Immature natural killer cell (primary cell): ENCODE measurements at regions not wholly inside any gene's neighbourhood (a gene's known extent, or its start where the extent isn't known, plus 50 kb on each side); places are given as distances from the start of the nearest gene placed in this dataset.

Source experiments
- DNase-seq, 3 donors: peaks; one replicate each; pipeline ENCODE4 v3.0.0; 2022; ENCODE audit warnings: mixed read lengths in 1 of 3
- H3K27ac Mint-ChIP-seq, 6 donors: one replicate each; pipeline ENCODE4 v1.8.0; 2020; ENCODE audit warnings: mixed read lengths in 6 of 6, mild to moderate bottlenecking in 5 of 6, inconsistent platforms in 4 of 6, moderate library complexity in 3 of 6
- H3K27me3 Mint-ChIP-seq, 3 donors: one replicate each; pipeline ENCODE4 v1.8.0; 2020 to 2021; ENCODE audit warnings: low read depth in 3 of 3, mild to moderate bottlenecking in 3 of 3, mixed read lengths in 3 of 3, moderate library complexity in 3 of 3, inconsistent platforms in 1 of 3
- H3K36me3 Mint-ChIP-seq, 3 donors: one replicate each; pipeline ENCODE4 v1.8.0; 2020; ENCODE audit warnings: mixed read lengths in 3 of 3, inconsistent platforms in 2 of 3, mild to moderate bottlenecking in 2 of 3
- H3K4me1 Mint-ChIP-seq, 2 donors: one replicate each; pipeline ENCODE4 v1.8.0; 2020; ENCODE audit warnings: inconsistent platforms in 2 of 2, mild to moderate bottlenecking in 2 of 2, mixed read lengths in 2 of 2, moderate library complexity in 1 of 2
- H3K4me3 Mint-ChIP-seq, 5 donors: one replicate each; pipeline ENCODE4 v1.8.0; 2020; ENCODE audit warnings: mild to moderate bottlenecking in 5 of 5, mixed read lengths in 5 of 5, inconsistent platforms in 3 of 5, moderate library complexity in 3 of 5
- H3K9me3 Mint-ChIP-seq, 6 donors: one replicate each; pipeline ENCODE4 v1.8.0; 2020; ENCODE audit warnings: mild to moderate bottlenecking in 6 of 6, mixed read lengths in 6 of 6, inconsistent platforms in 4 of 6, moderate library complexity in 3 of 6

DNA sequence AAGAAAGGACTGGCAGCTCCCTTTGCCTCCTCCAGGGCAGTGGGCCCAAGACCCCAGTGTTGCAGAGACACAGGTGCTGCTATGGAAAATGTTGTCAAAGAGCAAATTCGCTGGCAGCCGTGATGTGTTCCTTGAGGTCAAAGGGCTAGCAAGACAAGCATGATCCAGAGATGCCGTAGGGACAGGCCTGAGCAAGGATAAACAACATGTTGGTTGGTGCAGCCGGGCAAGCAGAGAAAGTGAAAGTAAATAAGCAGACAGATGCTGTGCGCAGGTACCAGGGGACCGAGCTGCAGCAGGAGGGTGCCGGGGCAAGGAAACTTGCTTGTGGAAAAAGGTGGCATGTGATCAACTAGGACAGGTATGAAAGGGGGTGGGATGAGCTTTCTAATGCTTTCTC lies 125.5 kb upstream of the NECTIN1 start:
- Mint-ChIP-seq H3K4me3 (no peak overlapping the region), H3K27ac (no peak overlapping the region), H3K27me3 (peaks cover 0 to 10% (median 3%) of the 10 kb centered on the region in 3 donors), H3K36me3 (no peaks in the 10 kb centered on the region), H3K4me1 (no peaks in the 10 kb centered on the region), H3K9me3 (no peaks in the 10 kb centered on the region)
- no peak for DNase-seq

GRCh38 chr11:119853581-119854360 lies 124.8 kb upstream of the NECTIN1 start:
- no peak for DNase-seq
- Mint-ChIP-seq H3K27ac (no peak overlapping the region), H3K36me3 (no peaks in the 10 kb centered on the region), H3K27me3 (peaks cover 0 to 14% (median 3%) of the 10 kb centered on the region in 3 donors), H3K9me3 (no peaks in the 10 kb centered on the region), H3K4me1 (no peaks in the 10 kb centered on the region), H3K4me3 (no peak overlapping the region)

GRCh38 chr11:119852741-119853140 lies 123.7 kb upstream of the NECTIN1 start:
- Mint-ChIP-seq H3K27me3 (peaks cover 0 to 13% (median 3%) of the 10 kb centered on the region in 3 donors), H3K27ac (no peak overlapping the region), H3K36me3 (no peaks in the 10 kb centered on the region), H3K9me3 (no peaks in the 10 kb centered on the region), H3K4me1 (no peaks in the 10 kb centered on the region), H3K4me3 (no peak overlapping the region)
- DNase-seq: no peak

- H3K27me3 Mint-ChIP-seq: peaks cover 0 to 13% (median 7%) of the 10 kb centered on the region in 3 donors
- H3K27ac Mint-ChIP-seq: no peak overlapping the region
- H3K9me3 Mint-ChIP-seq: no peaks in the 10 kb centered on the region
- DNase-seq: no peak
- no peaks in the 10 kb centered on the region for H3K36me3 Mint-ChIP-seq
- no peak overlapping the region for H3K4me3 Mint-ChIP-seq
- no peaks in the 10 kb centered on the region for H3K4me1 Mint-ChIP-seq
Measured at GRCh38 chr11:119850822-119851409, 121.9 kb upstream of the NECTIN1 start.

GRCh38 chr11:119849872-119850271 lies 120.9 kb upstream of the NECTIN1 start:
- DNase-seq: no peak
- Mint-ChIP-seq H3K4me3 (no peak overlapping the region), H3K27me3 (peaks cover 0 to 9% (median 7%) of the 10 kb centered on the region in 3 donors), H3K9me3 (no peaks in the 10 kb centered on the region), H3K4me1 (no peaks in the 10 kb centered on the region), H3K27ac (no peak overlapping the region), H3K36me3 (no peaks in the 10 kb centered on the region)

DNA sequence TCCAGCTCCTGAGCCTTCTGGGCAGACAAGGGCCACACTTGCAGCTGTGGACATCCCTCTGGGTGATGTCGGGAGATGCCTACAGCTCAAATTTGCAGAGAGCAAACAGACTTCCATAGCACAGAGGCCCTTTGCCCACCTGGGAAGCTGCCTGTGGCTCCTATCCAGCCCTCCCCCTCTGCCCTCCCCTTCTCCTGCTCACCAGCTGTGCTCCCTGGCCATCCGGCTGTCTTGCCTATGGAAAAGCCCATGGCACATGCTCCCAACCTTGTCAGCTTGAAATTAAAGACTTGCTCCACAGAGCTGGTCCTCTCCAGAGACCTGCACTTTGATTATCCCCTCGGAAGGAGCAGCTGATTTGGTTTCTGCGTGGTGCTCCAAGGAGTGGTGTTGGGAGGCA lies 118.9 kb upstream of the NECTIN1 start:
- Mint-ChIP-seq H3K4me3 (no peak overlapping the region), H3K4me1 (no peaks in the 10 kb centered on the region), H3K9me3 (no peaks in the 10 kb centered on the region), H3K27ac (no peak overlapping the region), H3K27me3 (peaks cover under 1 to 10% (median 8%) of the 10 kb centered on the region in 3 donors), H3K36me3 (no peaks in the 10 kb centered on the region)
- no peak for DNase-seq

GRCh38 chr11:119846374-119846773 lies 117.4 kb upstream of the NECTIN1 start:
- Mint-ChIP-seq H3K4me3 (no peak overlapping the region), H3K36me3 (no peaks in the 10 kb centered on the region), H3K9me3 (no peaks in the 10 kb centered on the region), H3K27me3 (peaks cover 2 to 10% (median 5%) of the 10 kb centered on the region in 3 donors), H3K4me1 (no peaks in the 10 kb centered on the region), H3K27ac (no peak overlapping the region)
- DNase-seq: no peak

DNA sequence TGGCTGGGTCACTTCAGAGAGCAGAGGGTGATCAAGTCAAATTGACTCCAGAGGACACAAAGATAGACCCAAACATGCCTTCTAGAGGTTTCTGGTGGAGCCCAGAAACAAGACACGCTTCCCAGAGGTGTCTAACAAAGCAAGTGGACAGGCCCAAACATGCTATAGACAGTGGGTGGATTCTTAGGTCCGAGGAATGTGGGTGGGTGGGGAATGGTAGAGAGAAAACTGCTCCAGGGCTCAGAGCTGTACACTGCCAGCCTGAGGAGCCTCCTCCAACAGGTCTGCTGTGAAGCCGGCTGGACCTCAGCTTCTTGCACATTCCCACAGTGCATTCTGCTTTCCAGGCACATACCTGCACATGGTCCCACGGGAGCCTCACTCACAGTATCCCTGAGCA lies 116.8 kb upstream of the NECTIN1 start:
- H3K27me3 Mint-ChIP-seq: peaks cover 2 to 10% (median 5%) of the 10 kb centered on the region in 3 donors
- no peak for DNase-seq
- H3K36me3 Mint-ChIP-seq: no peaks in the 10 kb centered on the region
- no peaks in the 10 kb centered on the region for H3K4me1 Mint-ChIP-seq
- H3K9me3 Mint-ChIP-seq: no peaks in the 10 kb centered on the region
- no peak overlapping the region for H3K4me3 Mint-ChIP-seq
- H3K27ac Mint-ChIP-seq: no peak overlapping the region

GRCh38 chr11:119845305-119845704 lies 116.3 kb upstream of the NECTIN1 start:
- Mint-ChIP-seq H3K27ac (no peak overlapping the region), H3K4me1 (no peaks in the 10 kb centered on the region), H3K9me3 (no peaks in the 10 kb centered on the region), H3K36me3 (no peaks in the 10 kb centered on the region), H3K27me3 (peaks cover 2 to 10% (median 5%) of the 10 kb centered on the region in 3 donors), H3K4me3 (no peak overlapping the region)
- no peak for DNase-seq

DNA sequence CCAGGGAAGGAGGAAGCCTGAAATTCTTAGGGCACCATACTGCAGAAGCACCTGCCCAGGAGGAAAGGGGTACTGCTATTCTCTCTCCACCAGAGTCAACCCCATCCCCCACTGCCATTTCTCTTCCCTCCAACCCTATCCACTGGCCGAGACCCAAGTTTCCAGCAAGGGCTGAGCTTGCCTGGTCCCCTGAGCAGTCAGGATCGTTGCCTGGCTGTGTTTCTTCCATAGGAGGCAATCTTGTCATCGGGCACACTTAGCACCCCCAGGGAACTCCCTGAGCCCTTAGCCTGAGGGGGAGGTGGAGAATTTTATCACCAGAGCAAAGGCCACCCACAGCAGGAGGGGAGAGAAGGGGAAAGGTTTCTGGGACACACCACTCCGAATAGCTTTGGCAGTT lies 115.8 kb upstream of the NECTIN1 start:
- H3K4me3 Mint-ChIP-seq: no peak overlapping the region
- H3K9me3 Mint-ChIP-seq: no peaks in the 10 kb centered on the region
- H3K27me3 Mint-ChIP-seq: peaks cover 2 to 10% (median 7%) of the 10 kb centered on the region in 3 donors
- H3K36me3 Mint-ChIP-seq: no peaks in the 10 kb centered on the region
- H3K4me1 Mint-ChIP-seq: no peaks in the 10 kb centered on the region
- H3K27ac Mint-ChIP-seq: no peak overlapping the region
- no peak for DNase-seq

GRCh38 chr11:119843877-119844276 lies 114.9 kb upstream of the NECTIN1 start:
- Mint-ChIP-seq H3K9me3 (no peaks in the 10 kb centered on the region), H3K27me3 (peaks cover 2 to 7% (median 6%) of the 10 kb centered on the region in 3 donors), H3K4me3 (no peak overlapping the region), H3K36me3 (no peaks in the 10 kb centered on the region), H3K27ac (no peak overlapping the region), H3K4me1 (no peaks in the 10 kb centered on the region)
- DNase-seq: no peak

- Mint-ChIP-seq H3K4me3 (no peak overlapping the region), H3K9me3 (no peaks in the 10 kb centered on the region), H3K4me1 (no peaks in the 10 kb centered on the region), H3K36me3 (no peaks in the 10 kb centered on the region), H3K27ac (no peak overlapping the region), H3K27me3 (peaks cover 4 to 10% (median 7%) of the 10 kb centered on the region in 3 donors)
- no peak for DNase-seq
Measured at GRCh38 chr11:119842731-119843130, 113.7 kb upstream of the NECTIN1 start.

DNA sequence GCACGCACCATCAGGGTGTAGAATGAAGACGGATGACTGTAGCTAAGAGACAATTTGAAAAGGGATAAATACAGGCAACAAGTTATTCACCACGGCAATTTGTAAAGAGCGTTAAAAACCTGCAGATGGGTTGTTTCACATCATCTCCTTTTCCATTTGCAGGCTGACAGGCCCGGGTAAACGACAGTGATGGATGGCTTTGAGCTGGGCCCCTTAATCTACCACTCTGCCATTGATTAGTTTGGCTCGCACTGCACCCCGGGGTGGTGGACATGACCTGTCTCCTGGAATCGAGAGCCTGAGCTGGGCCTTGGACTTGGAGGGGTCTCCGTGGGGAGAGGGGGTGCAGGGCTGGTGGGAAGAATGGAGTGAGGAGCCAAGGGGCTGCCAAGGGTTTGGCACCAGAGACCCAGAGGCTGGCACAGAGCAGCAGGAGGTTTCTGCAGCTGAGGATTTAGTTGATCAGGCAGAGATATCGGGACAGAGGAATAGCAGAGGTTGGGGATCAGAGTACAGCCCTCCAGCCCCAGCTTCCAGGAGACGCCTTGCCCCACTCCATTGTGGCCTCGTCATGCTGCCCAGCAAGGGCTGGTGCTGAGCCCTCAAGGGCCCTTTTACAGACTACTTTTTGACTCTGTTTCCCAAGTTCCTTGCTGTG lies 110.6 kb upstream of the NECTIN1 start:
- peaks cover 7 to 14% (median 8%) of the 10 kb centered on the region in 3 donors for H3K27me3 Mint-ChIP-seq
- no peak overlapping the region for H3K4me3 Mint-ChIP-seq
- no peak for DNase-seq
- H3K36me3 Mint-ChIP-seq: no peaks in the 10 kb centered on the region
- peaks cover 0 to 2% (median 0%) of the 10 kb centered on the region in 6 donors for H3K9me3 Mint-ChIP-seq
- no peak overlapping the region for H3K27ac Mint-ChIP-seq
- no peaks in the 10 kb centered on the region for H3K4me1 Mint-ChIP-seq

DNA sequence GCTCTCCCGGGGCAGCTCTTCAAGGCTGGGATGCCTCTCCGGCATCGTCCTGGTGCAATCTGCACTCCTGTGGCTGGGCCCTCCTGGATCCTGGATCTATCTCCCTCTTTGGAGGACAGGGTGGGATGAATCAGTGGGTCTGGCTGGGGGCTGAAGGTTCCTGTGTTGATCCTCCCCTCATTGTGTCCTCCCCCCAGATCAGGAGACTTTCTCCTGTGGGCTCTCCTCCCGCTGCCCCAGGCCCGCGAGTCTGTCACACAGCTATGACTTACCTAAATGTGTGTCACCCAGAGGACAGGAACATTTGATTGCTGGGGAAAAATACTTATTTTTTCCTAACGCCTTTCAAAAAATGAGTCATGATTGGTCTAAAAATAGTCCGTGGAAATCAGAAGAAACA lies 106.8 kb upstream of the NECTIN1 start:
- no peak overlapping the region for H3K4me3 Mint-ChIP-seq
- H3K27me3 Mint-ChIP-seq: peaks cover 7 to 16% (median 11%) of the 10 kb centered on the region in 3 donors
- DNase-seq: no peak
- no peaks in the 10 kb centered on the region for H3K4me1 Mint-ChIP-seq
- H3K27ac Mint-ChIP-seq: no peak overlapping the region
- H3K36me3 Mint-ChIP-seq: no peaks in the 10 kb centered on the region
- peaks cover 0 to 2% (median 0%) of the 10 kb centered on the region in 6 donors for H3K9me3 Mint-ChIP-seq
